Stomach smooth muscle (tissue), 2 donors: ENCODE measurements at regions not wholly inside any gene's neighbourhood (a gene's known extent, or its start where the extent isn't known, plus 50 kb on each side); places are given as distances from the start of the nearest gene placed in this dataset.

Experiments used
- H3K27ac ChIP-seq: one replicate; pipeline ENCODE4 v1.7.0; 2013; ENCODE audit warnings: mild to moderate bottlenecking, low read length, inconsistent platforms
- H3K27me3 ChIP-seq, 2 donors: one replicate each; pipeline ENCODE4 v1.7.0; 2013; ENCODE audit warnings: low read length in 2 of 2; ENCODE audit not compliant: insufficient read depth in 2 of 2, control insufficient read depth in 1 of 2
- H3K36me3 ChIP-seq, 2 donors: one replicate each; pipeline ENCODE4 v1.7.0; 2013; ENCODE audit warnings: low read length in 2 of 2; ENCODE audit not compliant: control insufficient read depth in 2 of 2, insufficient read depth in 2 of 2
- H3K4me1 ChIP-seq: one replicate; pipeline ENCODE4 v1.7.0; 2013; ENCODE audit warnings: low read length; ENCODE audit not compliant: control insufficient read depth, insufficient read depth
- H3K4me3 ChIP-seq, 2 donors: one replicate each; pipeline ENCODE4 v1.7.0; 2013; ENCODE audit warnings: low read length in 2 of 2
- H3K9ac ChIP-seq, 2 donors: one replicate each; pipeline ENCODE4 v1.7.0; 2013; ENCODE audit warnings: low read length in 2 of 2, mild to moderate bottlenecking in 1 of 2
- H3K9me3 ChIP-seq, 2 donors: one replicate each; pipeline ENCODE4 v1.7.0; 2013; ENCODE audit warnings: low read length in 2 of 2; ENCODE audit not compliant: control insufficient read depth in 2 of 2
- donor health status: healthy.
- donor health status: Pancreatic carcinoma.

- no peaks in the 10 kb centered on the region for H3K9me3 ChIP-seq
Measured at GRCh38 chr1:79663916-79664315, 657.4 kb upstream of the ADGRL4 start.

GRCh38 chr1:79662596-79662995 is 656.1 kb upstream of the ADGRL4 start:
- Histone ChIP-seq H3K4me3 (no peak overlapping the region), H3K9ac (no peak overlapping the region), H3K4me1 (no peaks in the 10 kb centered on the region), H3K9me3 (no peaks in the 10 kb centered on the region), H3K27me3 (no peaks in the 10 kb centered on the region), H3K27ac (no peak overlapping the region), H3K36me3 (no peaks in the 10 kb centered on the region)

More at GRCh38 chr1:79663916-79664315, 657.4 kb upstream of the ADGRL4 start:
- H3K27me3 ChIP-seq, result no peaks in the 10 kb centered on the region
- H3K27ac ChIP-seq, result no peak overlapping the region
- H3K36me3 ChIP-seq, result no peaks in the 10 kb centered on the region
- H3K4me1 ChIP-seq, result no peaks in the 10 kb centered on the region
- no peak overlapping the region for H3K4me3 ChIP-seq
- no peak overlapping the region for H3K9ac ChIP-seq

- H3K36me3 ChIP-seq, result no peaks in the 10 kb centered on the region
- H3K4me1 ChIP-seq, result no peaks in the 10 kb centered on the region
- no peaks in the 10 kb centered on the region for H3K9me3 ChIP-seq
- H3K27me3 ChIP-seq, result no peaks in the 10 kb centered on the region
- H3K9ac ChIP-seq, result no peak overlapping the region
- no peak overlapping the region for H3K27ac ChIP-seq
- H3K4me3 ChIP-seq, result no peak overlapping the region
Measured at GRCh38 chr1:79660129-79660528, 653.6 kb upstream of the ADGRL4 start.

GRCh38 chr1:79657951-79658658 is 651.6 kb upstream of the ADGRL4 start:
- H3K9me3 ChIP-seq, result no peaks in the 10 kb centered on the region
- no peak overlapping the region for H3K4me3 ChIP-seq
- no peak overlapping the region for H3K9ac ChIP-seq
- no peaks in the 10 kb centered on the region for H3K4me1 ChIP-seq
- H3K36me3 ChIP-seq, result no peaks in the 10 kb centered on the region
- H3K27ac ChIP-seq, result no peak overlapping the region
- H3K27me3 ChIP-seq, result no peaks in the 10 kb centered on the region

- Histone ChIP-seq H3K36me3 (no peaks in the 10 kb centered on the region), H3K4me1 (no peaks in the 10 kb centered on the region), H3K27ac (no peak overlapping the region), H3K27me3 (no peaks in the 10 kb centered on the region), H3K4me3 (no peak overlapping the region), H3K9me3 (no peaks in the 10 kb centered on the region), H3K9ac (no peak overlapping the region)
Measured at GRCh38 chr1:79655876-79656275, 649.3 kb upstream of the ADGRL4 start.

- no peaks in the 10 kb centered on the region for H3K4me1 ChIP-seq
- H3K9me3 ChIP-seq, result no peaks in the 10 kb centered on the region
- no peak overlapping the region for H3K9ac ChIP-seq
- H3K4me3 ChIP-seq, result no peak overlapping the region
- no peaks in the 10 kb centered on the region for H3K27me3 ChIP-seq
- H3K36me3 ChIP-seq, result no peaks in the 10 kb centered on the region
- H3K27ac ChIP-seq, result no peak overlapping the region
Measured at GRCh38 chr1:79652426-79652825, 645.9 kb upstream of the ADGRL4 start.

- Histone ChIP-seq H3K27me3 (no peaks in the 10 kb centered on the region), H3K36me3 (no peaks in the 10 kb centered on the region), H3K4me1 (no peaks in the 10 kb centered on the region), H3K9me3 (no peaks in the 10 kb centered on the region), H3K9ac (no peak overlapping the region), H3K27ac (no peak overlapping the region), H3K4me3 (no peak overlapping the region)
Measured at GRCh38 chr1:79648126-79648525, 641.6 kb upstream of the ADGRL4 start.

GRCh38 chr1:79646880-79647279 is 640.4 kb upstream of the ADGRL4 start:
- Histone ChIP-seq H3K4me3 (no peak overlapping the region), H3K4me1 (no peaks in the 10 kb centered on the region), H3K36me3 (no peaks in the 10 kb centered on the region), H3K27ac (no peak overlapping the region), H3K9ac (no peak overlapping the region), H3K27me3 (no peaks in the 10 kb centered on the region), H3K9me3 (no peaks in the 10 kb centered on the region)

- no peak overlapping the region for H3K27ac ChIP-seq
- H3K4me3 ChIP-seq, result no peak overlapping the region
- H3K9me3 ChIP-seq, result no peaks in the 10 kb centered on the region
- no peaks in the 10 kb centered on the region for H3K27me3 ChIP-seq
- H3K36me3 ChIP-seq, result no peaks in the 10 kb centered on the region
- H3K9ac ChIP-seq, result no peak overlapping the region
- no peaks in the 10 kb centered on the region for H3K4me1 ChIP-seq
Measured at GRCh38 chr1:79638382-79638781, 631.9 kb upstream of the ADGRL4 start.

- H3K36me3 ChIP-seq, result no peaks in the 10 kb centered on the region
- no peak overlapping the region for H3K9ac ChIP-seq
- H3K27ac ChIP-seq, result no peak overlapping the region
- no peaks in the 10 kb centered on the region for H3K9me3 ChIP-seq
- no peak overlapping the region for H3K4me3 ChIP-seq
- H3K4me1 ChIP-seq, result no peaks in the 10 kb centered on the region
- no peaks in the 10 kb centered on the region for H3K27me3 ChIP-seq
Measured at GRCh38 chr1:79633456-79633855, 626.9 kb upstream of the ADGRL4 start.

- Histone ChIP-seq H3K27me3 (no peaks in the 10 kb centered on the region), H3K4me3 (no peak overlapping the region), H3K4me1 (no peaks in the 10 kb centered on the region), H3K9ac (no peak overlapping the region), H3K36me3 (no peaks in the 10 kb centered on the region), H3K9me3 (no peaks in the 10 kb centered on the region), H3K27ac (no peak overlapping the region)
Measured at GRCh38 chr1:79629414-79629813, 622.9 kb upstream of the ADGRL4 start.
